HepG2 (cell line): ENCODE measurements at regions not wholly inside any gene's neighbourhood (a gene's known extent, or its start where the extent isn't known, plus 50 kb on each side); places are given as distances from the start of the nearest gene placed in this dataset.

Experiments used
- ESRRA ChIP-seq: sonication (generic); formaldehyde crosslinking; IDR thresholded peaks from 2 replicates; pipeline ENCODE4 v1.5.1; 2020; ENCODE audit warnings: mild to moderate bottlenecking, low read depth, missing genetic modification reagents
- MAFG ChIP-seq: sonication (generic); formaldehyde crosslinking; IDR thresholded peaks from 2 replicates; pipeline ENCODE4 v1.5.1; 2020; ENCODE audit warnings: mild to moderate bottlenecking, missing genetic modification reagents
- RBM39 ChIP-seq: fragments of 200-400 bp; formaldehyde crosslinking; IDR thresholded peaks from one replicate; pipeline ENCODE4 v1.6.1; 2018; ENCODE audit warnings: antibody characterized with exemption, mild to moderate bottlenecking, low read depth, low read length; ENCODE audit not compliant: poor library complexity, severe bottlenecking
- ZNF292 ChIP-seq: sonication (generic); formaldehyde crosslinking; IDR thresholded peaks from 2 replicates; pipeline ENCODE4 v1.8.1; 2022; ENCODE audit warnings: mild to moderate bottlenecking, low read depth, missing genetic modification reagents, borderline replicate concordance
- TF ChIP-seq, protein P1 (sequence below): sonication (generic); formaldehyde crosslinking; IDR thresholded peaks from 2 replicates; pipeline ENCODE4 v1.5.0; 2020; ENCODE audit warnings: mild to moderate bottlenecking, missing genetic modification reagents, moderate library complexity

- TF ChIP-seq ESRRA (CRISPR knock-in tag) (no peak), RBM39 (no peak), ZNF292 (no peak), MAFG (CRISPR knock-in tag) (no peak)
- TF ChIP-seq, protein P1, sequence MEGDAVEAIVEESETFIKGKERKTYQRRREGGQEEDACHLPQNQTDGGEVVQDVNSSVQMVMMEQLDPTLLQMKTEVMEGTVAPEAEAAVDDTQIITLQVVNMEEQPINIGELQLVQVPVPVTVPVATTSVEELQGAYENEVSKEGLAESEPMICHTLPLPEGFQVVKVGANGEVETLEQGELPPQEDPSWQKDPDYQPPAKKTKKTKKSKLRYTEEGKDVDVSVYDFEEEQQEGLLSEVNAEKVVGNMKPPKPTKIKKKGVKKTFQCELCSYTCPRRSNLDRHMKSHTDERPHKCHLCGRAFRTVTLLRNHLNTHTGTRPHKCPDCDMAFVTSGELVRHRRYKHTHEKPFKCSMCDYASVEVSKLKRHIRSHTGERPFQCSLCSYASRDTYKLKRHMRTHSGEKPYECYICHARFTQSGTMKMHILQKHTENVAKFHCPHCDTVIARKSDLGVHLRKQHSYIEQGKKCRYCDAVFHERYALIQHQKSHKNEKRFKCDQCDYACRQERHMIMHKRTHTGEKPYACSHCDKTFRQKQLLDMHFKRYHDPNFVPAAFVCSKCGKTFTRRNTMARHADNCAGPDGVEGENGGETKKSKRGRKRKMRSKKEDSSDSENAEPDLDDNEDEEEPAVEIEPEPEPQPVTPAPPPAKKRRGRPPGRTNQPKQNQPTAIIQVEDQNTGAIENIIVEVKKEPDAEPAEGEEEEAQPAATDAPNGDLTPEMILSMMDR (CRISPR knock-in tag), result no peak
Observed at GRCh38 chr6:139871165-139871710, 496.8 kb upstream of the CITED2 start.
